Natural killer cell (primary cell): ENCODE measurements at regions not wholly inside any gene's neighbourhood (a gene's known extent, or its start where the extent isn't known, plus 50 kb on each side); places are given as distances from the start of the nearest gene placed in this dataset.

ENCODE experiments used
- ATAC-seq, 3 donors: fragments of 150-1000 bp in 2 of 3; fragments of 200-7000 bp in 1 of 3; cut with Tn5 transposase; 1 replicate in 1 of 3; 2 replicates in 2 of 3; pipeline ENCODE4 v1.10.0; 2021; ENCODE audit warnings: mild to moderate bottlenecking in 2 of 3, moderate library complexity in 2 of 3
- DNase-seq, 2 donors: peaks; one replicate each; pipeline versions ENCODE4 v3.0.0 to v3.0.0-alpha.2; 2013 to 2021; ENCODE audit warnings: mixed read lengths in 1 of 2
- H3K27ac ChIP-seq: one replicate; pipeline ENCODE4 v1.5.1; 2013; ENCODE audit warnings: mild to moderate bottlenecking, low read length
- H3K27me3 ChIP-seq: one replicate; pipeline ENCODE4 v1.6.1; 2013; ENCODE audit warnings: low read length; ENCODE audit not compliant: control insufficient read depth, insufficient read depth
- H3K36me3 ChIP-seq: one replicate; pipeline ENCODE4 v1.6.1; 2013; ENCODE audit warnings: low read length; ENCODE audit not compliant: control insufficient read depth, insufficient read depth
- H3K4me1 ChIP-seq: one replicate; pipeline ENCODE4 v1.6.1; 2013; ENCODE audit warnings: low read length; ENCODE audit not compliant: control insufficient read depth, insufficient read depth
- H3K4me3 ChIP-seq: one replicate; pipeline ENCODE4 v1.5.1; 2013; ENCODE audit warnings: low read length
- H3K9me3 ChIP-seq: one replicate; pipeline ENCODE4 v1.6.1; 2013; ENCODE audit warnings: low read length; ENCODE audit not compliant: control insufficient read depth, insufficient read depth
- H3K27ac Mint-ChIP-seq, 2 donors: one replicate each; pipeline ENCODE4 v1.8.0; 2022; ENCODE audit warnings: mild to moderate bottlenecking in 2 of 2, mixed read lengths in 2 of 2, moderate library complexity in 1 of 2
- H3K27me3 Mint-ChIP-seq, 2 donors: one replicate each; pipeline ENCODE4 v1.8.0; 2022; ENCODE audit warnings: low read depth in 2 of 2, mixed read lengths in 2 of 2
- H3K36me3 Mint-ChIP-seq: one replicate; pipeline ENCODE4 v1.8.0; 2022; ENCODE audit warnings: mixed read lengths
- H3K4me1 Mint-ChIP-seq, 2 donors: one replicate each; pipeline ENCODE4 v1.8.0; 2022; ENCODE audit warnings: mixed read lengths in 2 of 2
- H3K4me3 Mint-ChIP-seq: one replicate; pipeline ENCODE4 v1.8.0; 2022; ENCODE audit warnings: mild to moderate bottlenecking, moderate library complexity, mixed read lengths
- H3K9me3 Mint-ChIP-seq, 2 donors: one replicate each; pipeline ENCODE4 v1.8.0; 2022; ENCODE audit warnings: mixed read lengths in 2 of 2
- WGBS: methylation state at CpG from one replicate; pipeline ENCODE4 v1.1.7; 2013; ENCODE audit warnings: missing lambda C conversion rate; ENCODE audit not compliant: insufficient coverage; 5-methylcytosine and 5-hydroxymethylcytosine counted together
- intact Hi-C: fragments of 100-400 bp; cut with micrococcal nuclease; formaldehyde crosslinking; loops from one replicate; pipeline ENCODE4 v1.14.2; 2022
- TF ChIP-seq, protein P1 (sequence below): fragments of 200-600 bp; IDR thresholded peaks from one replicate; pipeline ENCODE4 v1.8.0; 2022; ENCODE audit warnings: antibody characterized with exemption

DNA sequence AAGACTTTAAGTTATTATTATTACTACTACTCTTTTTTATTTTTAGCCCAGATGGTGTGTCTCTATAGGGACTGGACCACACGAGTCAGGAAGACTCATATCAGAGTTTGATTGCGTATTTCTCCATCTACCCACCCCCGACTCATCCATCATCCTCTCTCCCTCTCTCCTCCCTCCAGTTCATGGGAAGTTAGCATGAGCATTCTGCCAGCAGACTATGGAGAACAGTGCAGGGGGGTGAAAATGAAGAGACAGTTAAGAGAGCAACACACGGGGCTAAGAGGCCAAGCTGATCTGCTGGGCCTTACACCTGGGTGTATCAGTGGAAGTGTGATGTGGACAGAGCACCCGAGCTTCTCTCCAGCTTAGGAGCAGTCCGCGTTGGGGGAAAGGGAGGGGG, 95.0 kb downstream of the UQCRFS1 start:
- H3K9me3 ChIP-seq = no peaks in the 10 kb centered on the region
- no peak overlapping the region for H3K4me3 Mint-ChIP-seq
- no peaks in the 10 kb centered on the region for H3K36me3 Mint-ChIP-seq
- DNase-seq = no peak
- intact Hi-C loops = no loop called here
- no peaks in the 10 kb centered on the region for H3K4me1 Mint-ChIP-seq
- H3K27me3 ChIP-seq = no peaks in the 10 kb centered on the region
- H3K4me1 ChIP-seq = no peaks in the 10 kb centered on the region
- WGBS = 63% methylated on average over 7 of the region's 7 CpGs
- no peaks in the 10 kb centered on the region for H3K36me3 ChIP-seq
- TF ChIP-seq, protein P1, sequence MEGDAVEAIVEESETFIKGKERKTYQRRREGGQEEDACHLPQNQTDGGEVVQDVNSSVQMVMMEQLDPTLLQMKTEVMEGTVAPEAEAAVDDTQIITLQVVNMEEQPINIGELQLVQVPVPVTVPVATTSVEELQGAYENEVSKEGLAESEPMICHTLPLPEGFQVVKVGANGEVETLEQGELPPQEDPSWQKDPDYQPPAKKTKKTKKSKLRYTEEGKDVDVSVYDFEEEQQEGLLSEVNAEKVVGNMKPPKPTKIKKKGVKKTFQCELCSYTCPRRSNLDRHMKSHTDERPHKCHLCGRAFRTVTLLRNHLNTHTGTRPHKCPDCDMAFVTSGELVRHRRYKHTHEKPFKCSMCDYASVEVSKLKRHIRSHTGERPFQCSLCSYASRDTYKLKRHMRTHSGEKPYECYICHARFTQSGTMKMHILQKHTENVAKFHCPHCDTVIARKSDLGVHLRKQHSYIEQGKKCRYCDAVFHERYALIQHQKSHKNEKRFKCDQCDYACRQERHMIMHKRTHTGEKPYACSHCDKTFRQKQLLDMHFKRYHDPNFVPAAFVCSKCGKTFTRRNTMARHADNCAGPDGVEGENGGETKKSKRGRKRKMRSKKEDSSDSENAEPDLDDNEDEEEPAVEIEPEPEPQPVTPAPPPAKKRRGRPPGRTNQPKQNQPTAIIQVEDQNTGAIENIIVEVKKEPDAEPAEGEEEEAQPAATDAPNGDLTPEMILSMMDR = no peak
- ATAC-seq = no peak
- H3K9me3 Mint-ChIP-seq = no peaks in the 10 kb centered on the region
- no peak overlapping the region for H3K27ac ChIP-seq
- H3K27me3 Mint-ChIP-seq = no peaks in the 10 kb centered on the region
- H3K4me3 ChIP-seq = no peak overlapping the region
- H3K27ac Mint-ChIP-seq = no peak overlapping the region

DNA sequence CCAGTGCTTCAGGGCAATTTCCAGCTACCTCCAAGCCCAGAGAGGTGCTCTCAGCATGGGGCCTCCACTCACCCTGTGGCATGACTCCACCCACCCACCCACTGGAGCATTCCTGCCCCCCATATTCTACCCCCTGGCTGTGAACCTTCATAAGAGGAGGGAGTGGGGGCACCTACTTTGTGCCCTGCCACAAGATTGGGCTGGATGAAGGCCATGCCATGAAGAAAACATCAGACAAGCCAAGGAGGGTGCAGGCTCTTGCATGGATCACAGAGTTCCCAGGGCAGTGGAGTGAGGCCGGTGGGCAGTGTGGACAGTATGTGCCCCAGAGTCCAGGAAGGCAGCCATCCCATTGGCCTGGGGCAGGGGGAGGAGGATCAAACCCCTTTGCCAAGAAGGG, 97.8 kb downstream of the UQCRFS1 start:
- Mint-ChIP-seq H3K4me1 (no peaks in the 10 kb centered on the region), H3K4me3 (no peak overlapping the region), H3K36me3 (no peaks in the 10 kb centered on the region), H3K9me3 (no peaks in the 10 kb centered on the region), H3K27me3 (peaks cover 0 to 2% of the 10 kb centered on the region in 2 donors), H3K27ac (no peak overlapping the region)
- Histone ChIP-seq H3K4me1 (no peaks in the 10 kb centered on the region), H3K36me3 (no peaks in the 10 kb centered on the region), H3K27ac (no peak overlapping the region), H3K9me3 (no peaks in the 10 kb centered on the region), H3K27me3 (no peaks in the 10 kb centered on the region), H3K4me3 (no peak overlapping the region)
- 96% methylated on average over 1 of the region's 1 CpG for WGBS
- ATAC-seq (no peak), DNase-seq (no peak)
- TF ChIP-seq, protein P1 = no peak
- intact Hi-C loops = no loop called here

DNA sequence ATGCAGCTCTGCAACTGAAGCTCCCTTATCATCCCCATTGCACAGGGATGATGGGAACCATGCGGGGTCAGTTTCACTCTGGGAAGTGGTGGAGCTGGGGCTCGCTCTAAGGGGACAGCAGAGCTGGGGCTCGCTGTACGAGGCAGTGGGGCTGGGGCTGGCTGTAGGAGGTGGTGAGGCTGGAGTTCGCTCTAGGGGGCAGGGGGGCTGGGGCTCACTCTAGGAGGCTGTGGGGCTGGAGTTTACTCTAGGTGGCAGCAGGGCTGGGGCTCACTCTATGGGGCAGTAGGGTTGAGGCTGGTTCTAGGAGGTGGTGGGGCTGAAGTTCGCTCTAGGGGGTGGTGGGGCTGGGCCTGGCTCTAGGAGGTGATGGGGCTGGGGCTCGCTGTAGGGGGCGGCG, 99.1 kb downstream of the UQCRFS1 start:
- no peak overlapping the region for H3K4me3 Mint-ChIP-seq
- H3K4me1 Mint-ChIP-seq = no peaks in the 10 kb centered on the region
- no peaks in the 10 kb centered on the region for H3K36me3 ChIP-seq
- 85% methylated on average over 9 of the region's 9 CpGs for WGBS
- no peaks in the 10 kb centered on the region for H3K9me3 ChIP-seq
- no peak overlapping the region for H3K27ac ChIP-seq
- no peaks in the 10 kb centered on the region for H3K36me3 Mint-ChIP-seq
- H3K9me3 Mint-ChIP-seq = no peaks in the 10 kb centered on the region
- ATAC-seq (no peak), DNase-seq (no peak)
- H3K4me1 ChIP-seq = no peaks in the 10 kb centered on the region
- no peak overlapping the region for H3K4me3 ChIP-seq
- no peak overlapping the region for H3K27ac Mint-ChIP-seq
- intact Hi-C loops = no loop called here
- TF ChIP-seq, protein P1 = no peak
- H3K27me3 Mint-ChIP-seq = peaks cover 0 to 2% of the 10 kb centered on the region in 2 donors
- H3K27me3 ChIP-seq = no peaks in the 10 kb centered on the region

- no peaks in the 10 kb centered on the region for H3K36me3 ChIP-seq
- Mint-ChIP-seq H3K27me3 (peaks cover 0 to 6% of the 10 kb centered on the region in 2 donors), H3K4me1 (no peaks in the 10 kb centered on the region), H3K4me3 (no peak overlapping the region), H3K27ac (no peak overlapping the region), H3K9me3 (no peaks in the 10 kb centered on the region), H3K36me3 (no peaks in the 10 kb centered on the region)
- H3K4me1 ChIP-seq = no peaks in the 10 kb centered on the region
- no peaks in the 10 kb centered on the region for H3K9me3 ChIP-seq
- ATAC-seq = no peak
- intact Hi-C loops = no loop called here
- TF ChIP-seq, protein P1 = no peak
- WGBS = 78% methylated on average over 6 of the region's 6 CpGs
- H3K27ac ChIP-seq = no peak overlapping the region
- DNase-seq = no peak
- H3K27me3 ChIP-seq = no peaks in the 10 kb centered on the region
- no peak overlapping the region for H3K4me3 ChIP-seq
These were observed 101.4 kb downstream of the UQCRFS1 start for GRCh38 chr19:29111576-29111975.
